Adrenal gland (tissue), 9 donors: ENCODE measurements at regions not wholly inside any gene's neighbourhood (a gene's known extent, or its start where the extent isn't known, plus 50 kb on each side); places are given as distances from the start of the nearest gene placed in this dataset.

Experiments
- DNase-seq, 7 donors: peaks; one replicate each; pipeline ENCODE4 v3.0.0-alpha.2; 2019 to 2020
- H3K27ac ChIP-seq, 5 donors: fragments of 200-600 bp; sonication (generic) in 4 of 5; 1 replicate in 3 of 5; 2 replicates in 2 of 5; pipeline versions ENCODE4 v1.5.1 to v1.8.0; 2016 to 2020; ENCODE audit warnings: mild to moderate bottlenecking in 1 of 5
- H3K27me3 ChIP-seq: fragments of 200-600 bp; 2 replicates; pipeline ENCODE4 v1.8.0; 2021
- H3K36me3 ChIP-seq, 2 donors: fragments of 200-600 bp; replicated peaks in 1 of 2; 1 replicate in 1 of 2; 2 replicates in 1 of 2; pipeline versions ENCODE4 v1.5.1 to v1.8.0; 2018 to 2022
- H3K4me1 ChIP-seq, 2 donors: fragments of 200-600 bp; replicated peaks in 1 of 2; 1 replicate in 1 of 2; 2 replicates in 1 of 2; pipeline versions ENCODE4 v1.5.1 to v1.8.0; 2018 to 2021
- H3K4me3 ChIP-seq, 4 donors: fragments of 200-600 bp; sonication (generic) in 3 of 4; one replicate each; pipeline ENCODE4 v1.5.1; 2016 to 2018
- H3K9me3 ChIP-seq, 3 donors: fragments of 200-600 bp; sonication (generic) in 1 of 3; replicated peaks in 1 of 3; 1 replicate in 2 of 3; 2 replicates in 1 of 3; pipeline versions ENCODE4 v1.5.1 to v1.8.0; 2016 to 2021
- POLR2A ChIP-seq, 2 donors: fragments of 450-650 bp; IDR thresholded peaks; one replicate each; pipeline ENCODE4 v1.6.1; 2017; ENCODE audit warnings: antibody characterized with exemption in 2 of 2, mild to moderate bottlenecking in 2 of 2, moderate library complexity in 1 of 2
- WGBS, 4 donors: extraction: QIAGEN DNeasy Blood & Tissue Kit in 2 of 4; methylation state at CpG; one replicate each; pipeline versions ENCODE4 v1.1.5 to v1.1.7; 2013 to 2017; 5-methylcytosine and 5-hydroxymethylcytosine counted together
- intact Hi-C, 2 donors: fragments of 100-400 bp; cut with DNase I; formaldehyde crosslinking; loops; one replicate each; pipeline versions ENCODE4 v1.14.1 to v1.15.0; 2022 to 2023
- TF ChIP-seq, protein P1 (sequence below), 6 experiments: fragments of 450-650 bp in 4 of 6; fragments of 200-600 bp in 2 of 6; sonication (generic) in 1 of 6; IDR thresholded peaks; 1 replicate in 5 of 6; 2 replicates in 1 of 6; pipeline versions ENCODE4 v1.5.1 to v1.8.0; 2016 to 2021; ENCODE audit warnings: antibody characterized with exemption in 6 of 6, mild to moderate bottlenecking in 2 of 6, moderate library complexity in 1 of 6
- donor health status: healthy with polysubstance abuse.
- donor health status: Bipolar disorder and iron deficiency.
- donor health status: DM: yes; HTN: yes; CAD: no.
- donor health status: DM: no; HTN: no; CAD: no.
- donor health status: DM: no; HTN: no; CAD: no.

DNA sequence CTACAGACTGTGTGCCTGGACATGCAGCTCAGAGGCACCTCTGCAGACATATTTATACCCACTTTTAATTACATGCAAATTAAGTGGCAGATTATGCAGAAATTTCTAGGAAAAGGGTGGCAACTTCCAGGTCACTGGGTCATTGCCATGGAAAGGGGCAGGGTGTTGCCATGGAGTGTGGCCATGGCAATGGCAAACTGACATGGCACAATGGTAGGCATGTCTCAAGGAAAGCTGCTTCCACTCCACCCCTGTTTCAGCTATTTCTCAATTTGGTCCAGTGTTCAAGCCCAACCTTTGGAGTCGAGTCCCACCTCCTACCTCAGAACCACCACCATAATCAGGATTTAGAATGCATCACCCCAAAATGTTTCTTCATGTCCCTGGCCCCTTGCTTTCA, 170.7 kb upstream of the TSHZ3 start:
- no peaks in the 10 kb centered on the region for H3K36me3 ChIP-seq
- no peaks in the 10 kb centered on the region for H3K4me1 ChIP-seq
- no peak overlapping the region for H3K27ac ChIP-seq
- no peak for DNase-seq
- H3K9me3 ChIP-seq, result peaks cover 0 to 7% (median 0%) of the 10 kb centered on the region in 3 donors
- no peak overlapping the region for H3K4me3 ChIP-seq
- TF ChIP-seq, protein P1, sequence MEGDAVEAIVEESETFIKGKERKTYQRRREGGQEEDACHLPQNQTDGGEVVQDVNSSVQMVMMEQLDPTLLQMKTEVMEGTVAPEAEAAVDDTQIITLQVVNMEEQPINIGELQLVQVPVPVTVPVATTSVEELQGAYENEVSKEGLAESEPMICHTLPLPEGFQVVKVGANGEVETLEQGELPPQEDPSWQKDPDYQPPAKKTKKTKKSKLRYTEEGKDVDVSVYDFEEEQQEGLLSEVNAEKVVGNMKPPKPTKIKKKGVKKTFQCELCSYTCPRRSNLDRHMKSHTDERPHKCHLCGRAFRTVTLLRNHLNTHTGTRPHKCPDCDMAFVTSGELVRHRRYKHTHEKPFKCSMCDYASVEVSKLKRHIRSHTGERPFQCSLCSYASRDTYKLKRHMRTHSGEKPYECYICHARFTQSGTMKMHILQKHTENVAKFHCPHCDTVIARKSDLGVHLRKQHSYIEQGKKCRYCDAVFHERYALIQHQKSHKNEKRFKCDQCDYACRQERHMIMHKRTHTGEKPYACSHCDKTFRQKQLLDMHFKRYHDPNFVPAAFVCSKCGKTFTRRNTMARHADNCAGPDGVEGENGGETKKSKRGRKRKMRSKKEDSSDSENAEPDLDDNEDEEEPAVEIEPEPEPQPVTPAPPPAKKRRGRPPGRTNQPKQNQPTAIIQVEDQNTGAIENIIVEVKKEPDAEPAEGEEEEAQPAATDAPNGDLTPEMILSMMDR (IDR thresholded peaks at IDR 0.05), result no peak
- TF ChIP-seq POLR2A (IDR thresholded peaks at IDR 0.05), result no peak
- 83 to 95% (median 91%) methylated on average over 1 of the region's 1 CpG for WGBS, 4 donors
- intact Hi-C loops, result no loop called here
- no peaks in the 10 kb centered on the region for H3K27me3 ChIP-seq

DNA sequence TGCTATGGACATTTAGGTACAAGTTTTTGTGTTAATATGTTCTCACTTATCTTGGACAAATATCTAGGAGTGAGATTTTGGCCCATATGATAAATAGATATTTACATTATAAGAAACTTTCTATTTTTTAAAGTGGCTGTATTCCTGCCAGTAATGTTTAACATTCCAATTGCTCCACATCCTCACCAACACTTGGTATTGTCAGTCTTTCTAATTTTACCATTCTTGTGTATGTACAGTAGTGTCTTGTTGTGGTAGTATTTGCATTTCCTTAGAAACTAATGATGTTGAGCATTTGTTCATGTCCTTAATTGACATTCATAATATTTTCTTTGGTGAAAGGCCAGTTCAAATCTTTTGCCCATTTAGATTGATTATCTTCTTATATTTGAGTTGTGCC, 171.4 kb upstream of the TSHZ3 start:
- no peak for TF ChIP-seq POLR2A (IDR thresholded peaks at IDR 0.05)
- TF ChIP-seq, protein P1 (IDR thresholded peaks at IDR 0.05), result no peak
- Histone ChIP-seq H3K36me3 (no peaks in the 10 kb centered on the region), H3K27me3 (no peaks in the 10 kb centered on the region), H3K4me1 (no peaks in the 10 kb centered on the region), H3K9me3 (peaks cover 0 to 7% (median 0%) of the 10 kb centered on the region in 3 donors), H3K27ac (no peak overlapping the region), H3K4me3 (no peak overlapping the region)
- intact Hi-C loops, result no loop called here
- DNase-seq, result no peak

DNA sequence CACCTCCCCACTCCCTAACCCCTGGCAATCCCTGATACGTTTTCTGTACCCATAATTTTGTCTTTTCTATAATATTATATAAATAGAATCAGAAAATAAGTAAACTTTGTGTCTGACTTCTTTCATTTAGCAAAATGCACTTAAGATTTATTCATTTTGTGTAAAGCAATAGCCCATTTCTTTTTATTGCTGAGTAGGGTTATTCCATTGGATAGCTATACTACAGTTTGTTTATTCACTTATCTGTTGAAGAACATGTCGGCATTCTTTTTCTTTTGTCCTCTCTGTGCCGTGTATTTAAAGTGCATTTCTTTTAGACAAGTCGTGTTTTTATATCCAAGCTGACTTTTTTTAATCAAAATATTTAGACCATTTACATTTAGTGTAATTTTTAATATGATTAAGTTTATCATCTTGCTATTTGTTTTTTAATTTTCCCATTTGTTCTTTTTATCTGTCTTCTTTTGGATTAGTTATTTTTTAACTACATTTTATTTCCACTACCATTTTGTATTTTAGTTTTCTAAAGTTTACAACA, 176.4 kb upstream of the TSHZ3 start:
- TF ChIP-seq, protein P1 (IDR thresholded peaks at IDR 0.05), result no peak
- no peak for TF ChIP-seq POLR2A (IDR thresholded peaks at IDR 0.05)
- WGBS, 4 donors, result 74 to 86% (median 80%) methylated on average over 4 of the region's 4 CpGs
- intact Hi-C loops, result no loop called here

DNA sequence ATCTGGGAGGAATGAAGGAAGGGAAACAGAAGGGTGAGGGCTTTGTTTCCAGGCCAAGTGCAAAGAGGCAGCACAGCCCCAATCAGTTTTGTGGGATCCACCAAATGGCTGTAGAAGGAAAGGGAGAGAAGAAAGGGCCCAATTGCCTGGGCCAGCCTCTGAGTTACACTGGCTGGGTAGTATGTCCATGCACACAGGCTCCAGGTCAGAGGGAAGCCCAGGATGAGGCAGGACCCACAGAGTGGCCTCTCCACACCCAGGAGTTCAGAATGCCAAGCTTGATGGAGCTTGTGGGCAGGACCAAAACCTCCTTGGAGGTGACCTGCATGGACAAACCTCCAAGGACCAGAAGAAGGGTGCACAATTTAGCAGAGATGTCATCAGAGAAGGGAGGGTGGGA, 178.2 kb upstream of the TSHZ3 start:
- TF ChIP-seq, protein P1 (IDR thresholded peaks at IDR 0.05), result no peak
- no peak for TF ChIP-seq POLR2A (IDR thresholded peaks at IDR 0.05)
- no peak overlapping the region for H3K4me3 ChIP-seq
- H3K4me1 ChIP-seq, result no peaks in the 10 kb centered on the region
- no peaks in the 10 kb centered on the region for H3K36me3 ChIP-seq
- H3K27me3 ChIP-seq, result no peaks in the 10 kb centered on the region
- no peaks in the 10 kb centered on the region for H3K9me3 ChIP-seq
- H3K27ac ChIP-seq, result no peak overlapping the region
- intact Hi-C loops, result no loop called here
- DNase-seq, result no peak

More for the DNA sequence above, 176.4 kb upstream of the TSHZ3 start:
- H3K9me3 ChIP-seq, result peaks cover 0 to 3% (median 0%) of the 10 kb centered on the region in 3 donors
- H3K36me3 ChIP-seq, result no peaks in the 10 kb centered on the region
- H3K27ac ChIP-seq, result no peak overlapping the region
- H3K4me3 ChIP-seq, result no peak overlapping the region
- H3K27me3 ChIP-seq, result no peaks in the 10 kb centered on the region
- no peak for DNase-seq
- no peaks in the 10 kb centered on the region for H3K4me1 ChIP-seq
